ENCODE measurements at regions not wholly inside any gene's neighbourhood (a gene's known extent, or its start where the extent isn't known, plus 50 kb on each side); places are given as distances from the start of the nearest gene placed in this dataset.

DNA sequence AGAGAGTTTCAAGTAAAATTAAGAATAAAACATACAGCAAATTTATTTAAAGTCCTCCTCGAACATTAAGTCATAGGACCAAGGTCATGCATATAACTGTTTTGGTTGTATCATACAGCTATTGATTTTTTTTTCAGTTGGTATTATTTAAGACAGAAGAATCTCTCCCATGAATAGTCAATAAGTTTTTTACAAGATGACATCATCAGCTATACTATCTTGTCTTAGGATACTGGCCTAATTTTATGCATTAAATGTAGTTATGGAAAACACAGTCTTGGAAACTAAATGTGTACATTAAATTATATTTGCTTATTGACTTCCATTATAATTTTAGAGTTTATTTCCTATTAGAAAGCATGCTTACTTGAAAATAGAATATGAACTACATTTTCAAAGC is 755.9 kb downstream of the PCDH19 start:
- DNase-seq (ENCODE audit: low read depth), result no peak
- TF ChIP-seq, protein P1, sequence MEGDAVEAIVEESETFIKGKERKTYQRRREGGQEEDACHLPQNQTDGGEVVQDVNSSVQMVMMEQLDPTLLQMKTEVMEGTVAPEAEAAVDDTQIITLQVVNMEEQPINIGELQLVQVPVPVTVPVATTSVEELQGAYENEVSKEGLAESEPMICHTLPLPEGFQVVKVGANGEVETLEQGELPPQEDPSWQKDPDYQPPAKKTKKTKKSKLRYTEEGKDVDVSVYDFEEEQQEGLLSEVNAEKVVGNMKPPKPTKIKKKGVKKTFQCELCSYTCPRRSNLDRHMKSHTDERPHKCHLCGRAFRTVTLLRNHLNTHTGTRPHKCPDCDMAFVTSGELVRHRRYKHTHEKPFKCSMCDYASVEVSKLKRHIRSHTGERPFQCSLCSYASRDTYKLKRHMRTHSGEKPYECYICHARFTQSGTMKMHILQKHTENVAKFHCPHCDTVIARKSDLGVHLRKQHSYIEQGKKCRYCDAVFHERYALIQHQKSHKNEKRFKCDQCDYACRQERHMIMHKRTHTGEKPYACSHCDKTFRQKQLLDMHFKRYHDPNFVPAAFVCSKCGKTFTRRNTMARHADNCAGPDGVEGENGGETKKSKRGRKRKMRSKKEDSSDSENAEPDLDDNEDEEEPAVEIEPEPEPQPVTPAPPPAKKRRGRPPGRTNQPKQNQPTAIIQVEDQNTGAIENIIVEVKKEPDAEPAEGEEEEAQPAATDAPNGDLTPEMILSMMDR (conservative IDR thresholded peaks at IDR 0.05; ENCODE audit: low read depth, low read length), result no peak
- no peak overlapping the region for H3K4me3 ChIP-seq (ENCODE audit: low read depth, low read length)

DNA sequence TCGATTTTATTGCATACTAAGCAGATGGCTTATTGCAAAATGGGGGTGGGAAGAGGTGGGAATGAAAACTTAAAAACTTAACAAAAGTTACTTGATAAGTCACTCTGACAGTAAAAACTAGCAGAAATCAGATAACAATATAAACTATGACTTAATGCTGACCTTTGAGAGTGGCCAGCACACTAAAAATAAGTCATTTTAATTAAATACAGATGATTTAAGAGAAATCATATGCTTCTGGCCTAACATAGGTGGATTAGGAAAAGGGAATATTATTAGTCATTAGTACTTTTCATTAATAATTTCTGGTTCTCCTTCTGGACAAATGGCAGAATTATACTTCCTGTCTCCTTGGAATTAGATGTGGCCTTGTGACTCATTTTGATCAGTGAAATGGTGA is 756.7 kb downstream of the PCDH19 start:
- H3K4me3 ChIP-seq (ENCODE audit: low read depth, low read length), result no peak overlapping the region
- DNase-seq (ENCODE audit: low read depth), result no peak
- TF ChIP-seq, protein P1 (conservative IDR thresholded peaks at IDR 0.05; ENCODE audit: low read depth, low read length), result no peak

DNA sequence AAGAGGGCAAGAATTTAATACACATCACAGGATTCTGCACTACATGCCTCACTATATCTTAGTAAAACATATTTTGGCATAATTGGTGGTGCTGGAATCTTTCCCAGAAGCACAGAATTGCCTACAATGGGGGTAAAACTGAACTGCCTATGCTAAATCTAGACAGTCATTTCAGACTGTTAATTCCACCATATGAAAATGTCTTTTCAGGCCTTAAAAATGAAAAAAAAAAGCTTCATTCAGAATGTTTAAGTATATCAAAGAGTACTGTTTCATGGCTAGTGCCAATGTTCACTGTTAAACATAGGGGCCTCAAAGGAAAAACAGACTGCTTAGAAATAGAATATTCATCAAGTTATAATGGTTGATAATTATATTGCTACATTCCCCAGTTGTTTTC is 797.0 kb downstream of the PCDH19 start:
- DNase-seq (ENCODE audit: low read depth), result no peak
- TF ChIP-seq, protein P1 (conservative IDR thresholded peaks at IDR 0.05; ENCODE audit: low read depth, low read length), result no peak
- no peak overlapping the region for H3K4me3 ChIP-seq (ENCODE audit: low read depth, low read length)

DNA sequence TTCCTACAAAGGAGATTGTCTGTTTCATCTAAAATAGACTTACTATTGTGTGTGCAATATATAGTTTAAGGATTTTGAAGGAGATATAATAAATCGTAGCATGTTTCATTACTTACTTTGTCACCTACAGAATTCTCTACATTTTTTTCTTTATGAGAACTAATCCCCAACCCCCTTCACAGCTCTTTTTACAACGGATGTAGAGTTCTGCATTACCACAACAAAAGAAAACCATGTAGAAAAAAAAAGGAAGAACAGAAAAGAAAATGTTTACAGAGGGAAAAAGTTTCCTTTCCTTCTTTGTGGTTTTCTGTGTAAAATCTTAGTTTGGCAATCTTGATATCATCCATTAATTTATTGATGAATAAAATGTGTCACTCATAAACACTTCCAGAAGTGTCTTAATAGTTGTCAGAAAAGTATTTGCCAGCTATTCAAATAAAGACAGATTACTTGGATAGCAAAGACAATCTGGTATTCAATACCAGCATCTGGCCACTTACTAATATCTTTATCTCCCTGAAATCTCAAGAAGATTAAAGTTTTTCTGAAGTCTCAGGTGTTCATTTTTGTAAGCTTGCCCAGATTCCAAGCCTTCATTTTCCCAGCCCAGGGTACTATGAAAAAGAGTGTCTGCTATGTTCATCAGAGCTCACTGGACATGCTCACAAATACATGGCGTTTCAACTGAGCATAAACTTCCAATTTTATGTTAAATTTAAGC is 806.8 kb downstream of the PCDH19 start:
- no peak for DNase-seq (ENCODE audit: low read depth)
- TF ChIP-seq, protein P1 (conservative IDR thresholded peaks at IDR 0.05; ENCODE audit: low read depth, low read length), result no peak
- H3K4me3 ChIP-seq (ENCODE audit: low read depth, low read length), result no peak overlapping the region

DNA sequence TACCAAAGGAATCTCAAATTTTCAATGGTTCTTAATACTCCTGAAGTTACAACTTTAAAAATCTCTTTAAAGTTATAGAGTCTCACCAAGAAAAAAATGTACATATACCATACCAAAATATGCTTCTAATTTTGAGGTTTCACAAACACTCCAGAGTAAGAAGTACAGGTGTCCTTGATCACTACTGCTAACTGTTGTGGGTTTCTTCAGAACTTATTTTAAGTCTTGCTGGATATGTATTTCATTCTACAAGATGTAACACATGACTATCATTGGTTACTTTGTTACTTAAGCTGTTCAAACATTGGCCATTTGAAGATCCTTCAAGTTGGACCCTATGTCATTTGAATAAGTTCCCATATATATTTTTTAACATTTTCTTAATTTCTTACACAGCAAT is 808.0 kb downstream of the PCDH19 start:
- TF ChIP-seq, protein P1 (conservative IDR thresholded peaks at IDR 0.05; ENCODE audit: low read depth, low read length), result no peak
- DNase-seq (ENCODE audit: low read depth), result no peak

DNA sequence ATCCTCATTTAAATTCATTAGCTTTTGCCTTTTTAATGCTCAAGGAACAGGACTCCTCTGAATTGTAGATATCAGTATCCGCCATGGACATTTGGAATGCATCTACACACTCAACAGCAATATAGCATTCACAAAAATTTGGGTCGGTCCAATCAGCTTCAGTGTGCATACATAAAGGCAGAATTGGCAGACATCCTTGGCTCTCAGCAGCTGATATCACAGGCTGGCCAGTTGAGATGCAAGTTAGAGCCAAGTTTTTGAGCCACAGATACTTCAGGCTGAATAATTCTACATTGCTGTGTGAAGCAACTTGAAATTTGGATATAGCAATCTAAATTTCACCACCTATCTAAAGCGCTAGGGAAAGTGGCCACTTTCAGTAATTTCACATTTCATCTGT is 821.1 kb downstream of the PCDH19 start:
- TF ChIP-seq, protein P1 (conservative IDR thresholded peaks at IDR 0.05; ENCODE audit: low read depth, low read length), result no peak
- DNase-seq (ENCODE audit: low read depth), result no peak
- H3K4me3 ChIP-seq (ENCODE audit: low read depth, low read length), result no peak overlapping the region

More for the DNA sequence above, 808.0 kb downstream of the PCDH19 start:
- no peak overlapping the region for H3K4me3 ChIP-seq (ENCODE audit: low read depth, low read length)

DNA sequence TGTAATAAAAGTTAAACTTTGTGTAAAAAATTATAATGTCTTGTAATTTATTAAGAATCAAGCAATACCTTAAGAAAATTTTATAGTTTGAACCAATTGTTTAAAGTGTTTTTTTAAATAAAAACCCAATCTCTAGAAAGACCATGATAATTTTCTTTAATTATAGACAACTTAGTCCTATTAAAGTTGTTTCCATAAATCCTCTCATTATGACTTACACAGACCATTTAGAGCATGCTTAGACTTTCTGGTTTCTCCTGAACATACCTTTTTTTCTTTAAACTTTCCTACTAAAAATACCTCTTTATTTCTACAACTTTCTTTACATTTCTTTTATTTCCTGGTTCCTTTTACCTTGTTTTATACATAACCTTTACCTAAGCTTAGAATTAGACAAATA is 837.4 kb downstream of the PCDH19 start:
- no peak for DNase-seq (ENCODE audit: low read depth)
- H3K4me3 ChIP-seq (ENCODE audit: low read depth, low read length), result no peak overlapping the region
- TF ChIP-seq, protein P1 (conservative IDR thresholded peaks at IDR 0.05; ENCODE audit: low read depth, low read length), result no peak
